Adrenal gland (tissue), 5 donors: ENCODE measurements at regions not wholly inside any gene's neighbourhood (a gene's known extent, or its start where the extent isn't known, plus 50 kb on each side); places are given as distances from the start of the nearest gene placed in this dataset.

Experiments
- CTCF ChIP-seq, 6 experiments: fragments of 450-650 bp in 4 of 6; fragments of 200-600 bp in 2 of 6; sonication (generic) in 1 of 6; IDR thresholded peaks; 1 replicate in 5 of 6; 2 replicates in 1 of 6; pipeline versions ENCODE4 v1.5.1 to v1.8.0; 2016 to 2021; ENCODE audit warnings: antibody characterized with exemption in 6 of 6, mild to moderate bottlenecking in 2 of 6, moderate library complexity in 1 of 6
- POLR2A ChIP-seq, 2 donors: fragments of 450-650 bp; IDR thresholded peaks; one replicate each; pipeline ENCODE4 v1.6.1; 2017; ENCODE audit warnings: antibody characterized with exemption in 2 of 2, mild to moderate bottlenecking in 2 of 2, moderate library complexity in 1 of 2
- donor health status: DM: no; HTN: no; CAD: no.

DNA sequence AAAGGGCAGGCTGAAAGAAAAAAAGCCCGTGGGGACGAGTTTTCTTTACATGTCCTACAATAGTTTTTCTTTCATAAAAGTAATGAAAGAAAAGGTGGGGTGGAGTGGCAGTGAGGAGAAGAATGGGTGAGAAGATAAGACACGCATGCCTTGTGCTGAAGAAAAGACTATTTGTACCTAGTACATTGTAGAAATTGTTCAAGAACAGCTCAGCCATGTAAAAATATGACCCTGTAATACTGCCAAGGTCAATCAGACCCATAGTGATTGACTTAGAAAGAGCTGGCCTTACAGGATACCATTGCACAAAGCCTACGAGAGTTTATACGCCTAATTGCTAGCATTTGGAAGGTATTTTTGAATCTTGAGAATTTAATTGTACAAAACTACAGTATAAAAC lies 126.0 kb upstream of the NRIP1 start:
- TF ChIP-seq POLR2A (IDR thresholded peaks at IDR 0.05) (no peak), CTCF (IDR thresholded peaks at IDR 0.05) (no peak)
